ENCODE measurements at regions not wholly inside any gene's neighbourhood (a gene's known extent, or its start where the extent isn't known, plus 50 kb on each side); places are given as distances from the start of the nearest gene placed in this dataset.
"Not testable (repeated sequence)": the region's sequence is repeated elsewhere in the genome, so short reads cannot be mapped to it uniquely, and the experiment has no call there.

DNA sequence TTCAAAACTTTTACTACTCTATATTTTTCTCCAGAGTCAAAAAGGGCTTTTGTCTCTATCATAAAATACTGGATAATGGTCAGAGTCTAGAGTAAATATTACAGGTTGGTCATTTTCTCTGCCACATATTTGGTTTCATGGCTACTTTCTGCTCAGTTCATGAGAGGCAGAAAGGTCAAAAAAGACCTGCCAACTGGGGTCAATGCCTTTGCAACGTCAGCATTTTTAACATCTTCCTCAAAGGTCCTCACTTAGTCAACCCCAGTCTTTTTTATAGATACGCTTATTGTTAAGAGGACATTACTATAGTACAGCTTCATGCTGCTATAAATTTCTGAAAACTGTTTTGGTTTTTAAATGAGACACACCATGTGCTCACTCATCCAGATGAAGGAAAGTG is 312.1 kb upstream of the ARHGEF26 start:
- no peak for DNase-seq (ENCODE audit: low read depth, low spot score)

DNA sequence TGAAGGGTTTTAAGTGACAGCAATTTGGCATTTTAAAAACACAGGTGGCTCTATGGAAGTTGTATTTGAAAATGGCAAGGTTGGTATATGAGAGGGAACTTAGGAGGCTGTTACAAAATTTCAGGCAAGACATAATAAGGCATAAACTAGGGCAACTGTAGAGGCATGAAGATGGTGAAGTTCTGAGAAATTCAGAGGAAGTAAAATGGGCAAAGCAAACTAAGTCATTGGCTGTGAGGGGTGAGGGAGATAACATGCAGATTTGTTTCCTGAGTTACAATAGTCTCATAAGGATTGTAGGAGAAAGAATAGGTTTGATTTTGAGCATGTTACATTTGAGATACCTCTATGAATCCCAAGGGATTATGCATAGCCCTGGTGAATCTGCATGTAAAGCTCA is 302.9 kb upstream of the ARHGEF26 start:
- DNase-seq (ENCODE audit: low read depth, low spot score): no peak

DNA sequence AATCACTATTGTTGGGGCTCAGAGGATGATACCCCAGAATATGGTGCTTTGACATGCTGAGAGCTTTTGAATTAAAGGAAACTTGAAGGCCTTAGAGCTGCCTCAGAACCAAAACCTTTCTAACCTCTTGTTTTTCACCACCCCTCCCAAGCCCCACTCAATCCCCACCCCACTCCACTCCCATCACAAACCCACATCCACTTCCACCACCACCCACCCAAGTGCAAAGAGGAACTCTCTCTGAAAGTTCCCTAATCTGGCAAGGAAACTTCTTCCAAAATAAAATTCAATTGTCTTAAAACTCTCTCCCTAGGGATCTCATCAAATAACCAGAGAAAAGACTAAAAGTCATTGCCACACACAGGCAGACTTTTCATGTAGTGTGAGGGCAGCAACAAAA is 301.2 kb upstream of the ARHGEF26 start:
- DNase-seq (ENCODE audit: low read depth, low spot score): no peak

DNA sequence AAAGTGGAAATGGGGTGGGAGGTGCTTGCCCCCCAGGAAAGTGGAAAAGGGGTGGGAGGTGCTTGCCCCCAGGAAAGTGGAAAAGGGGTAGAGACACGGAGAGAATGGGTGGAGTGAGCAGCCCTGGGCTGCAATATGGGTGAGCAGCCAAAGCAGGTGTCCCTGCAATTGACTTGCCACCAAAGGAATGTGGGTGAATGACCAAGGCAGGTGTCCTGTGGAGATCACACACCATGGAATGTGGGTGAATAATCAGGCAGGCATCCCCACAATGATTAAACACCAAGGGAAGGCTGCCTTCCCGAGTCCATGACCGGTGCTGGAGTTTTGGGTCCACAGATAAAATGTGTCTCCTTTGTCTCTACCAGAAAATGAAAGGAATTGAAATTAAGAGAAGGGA is 292.8 kb upstream of the ARHGEF26 start:
- not testable (repeated sequence) for DNase-seq (ENCODE audit: low read depth, low spot score)

DNA sequence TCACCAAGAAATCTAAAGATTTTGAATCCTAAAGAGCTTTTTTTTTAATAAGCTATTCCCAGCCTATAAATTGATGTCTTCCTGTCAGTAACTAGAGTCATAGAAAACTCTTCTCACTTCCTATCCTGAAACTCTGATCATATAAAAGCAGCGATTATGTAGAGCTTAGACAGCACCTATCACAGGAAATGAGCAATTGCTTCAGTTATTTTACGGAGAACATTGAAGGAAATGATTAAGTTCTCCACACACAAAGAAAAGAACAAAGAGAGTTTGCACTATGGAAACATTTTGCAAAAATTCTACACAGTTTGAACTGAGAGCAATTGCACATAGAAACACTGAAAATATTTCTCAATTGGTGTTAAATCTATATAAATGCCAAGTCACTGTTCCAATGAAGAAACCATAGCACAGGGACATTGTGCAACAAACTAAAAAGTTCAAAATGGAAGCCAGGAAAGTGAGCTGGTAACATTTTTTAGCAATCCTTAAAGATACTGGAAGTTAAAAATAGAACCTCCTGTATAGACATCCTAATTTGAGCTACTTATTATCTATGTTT is 291.5 kb upstream of the ARHGEF26 start:
- peak; percentile 76 for DNase-seq (ENCODE audit: low read depth, low spot score)

DNA sequence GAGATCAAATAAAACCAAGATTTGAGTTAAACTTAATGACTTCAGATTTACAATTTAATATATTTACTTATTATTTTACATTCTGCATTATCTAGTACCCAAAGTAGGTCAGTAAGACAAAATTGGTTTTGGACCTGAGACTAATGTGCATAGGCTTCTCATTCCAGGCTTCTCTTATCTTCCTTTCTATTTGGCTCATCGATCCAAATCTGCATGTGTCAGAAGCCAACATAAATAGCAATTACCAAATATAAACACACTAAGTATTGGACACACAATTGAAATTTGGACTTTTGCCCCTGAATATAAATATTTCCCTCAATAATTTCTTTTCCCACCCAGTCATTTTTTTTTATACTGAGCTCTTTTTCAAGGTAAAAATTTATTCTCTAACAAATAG is 290.6 kb upstream of the ARHGEF26 start:
- DNase-seq (ENCODE audit: low read depth, low spot score): no peak

DNA sequence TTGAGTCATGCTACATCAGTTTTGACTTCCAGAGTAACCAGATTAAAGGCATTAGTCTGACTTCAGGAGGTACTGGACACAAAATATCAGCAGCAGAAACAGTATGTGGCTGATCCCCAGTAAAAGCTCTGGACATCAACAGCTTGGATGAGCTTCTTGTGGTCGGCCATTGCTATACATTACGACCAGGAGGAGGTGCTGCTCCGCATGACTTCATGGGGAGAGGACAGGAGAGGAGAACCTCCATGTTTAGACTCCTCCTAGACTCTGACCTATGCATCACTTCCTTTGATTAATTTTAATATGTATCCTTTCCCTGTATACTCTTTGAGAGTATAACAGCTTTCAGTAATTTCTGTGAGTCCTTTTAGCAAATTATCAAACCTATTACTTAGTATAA is 285.6 kb upstream of the ARHGEF26 start:
- no peak for DNase-seq (ENCODE audit: low read depth, low spot score)

DNA sequence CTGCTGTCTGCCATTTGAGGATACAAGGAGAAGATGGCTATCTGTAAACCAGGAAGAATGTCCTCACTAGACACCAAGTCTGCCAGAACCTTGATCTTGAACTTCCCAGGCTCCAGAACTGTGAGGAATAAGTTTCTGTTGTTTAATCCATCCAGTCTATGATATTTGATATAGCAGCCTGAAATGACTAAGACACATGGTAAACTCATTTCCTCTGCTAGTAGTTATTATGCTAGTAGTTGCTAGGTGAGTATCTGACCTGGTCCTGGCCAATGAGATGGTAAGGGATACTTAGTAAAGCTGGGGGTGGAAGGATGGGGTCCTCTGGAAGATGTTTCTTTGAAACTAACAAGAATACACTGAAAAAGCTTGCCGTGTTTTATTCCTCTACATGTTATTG is 280.7 kb upstream of the ARHGEF26 start:
- DNase-seq (ENCODE audit: low read depth, low spot score): no peak

DNA sequence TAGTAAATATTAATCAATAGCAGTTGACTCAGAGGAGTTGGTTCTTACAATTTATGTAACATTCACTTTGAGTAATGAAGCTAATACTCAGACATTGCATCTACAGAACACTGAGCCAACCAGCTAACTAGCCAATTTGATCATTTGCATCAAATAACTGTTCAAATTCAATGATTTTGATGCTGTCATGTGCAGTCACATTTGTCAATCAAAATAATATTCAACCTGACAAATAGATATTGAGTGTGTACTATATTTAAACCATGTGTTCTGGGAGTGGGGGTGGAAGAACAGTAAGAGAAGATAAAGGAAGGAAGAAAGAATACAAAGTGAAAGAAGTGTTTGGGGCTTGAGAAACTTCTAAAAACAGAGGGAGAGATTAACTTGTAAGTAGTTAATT is 277.2 kb upstream of the ARHGEF26 start:
- no peak for DNase-seq (ENCODE audit: low read depth, low spot score)

DNA sequence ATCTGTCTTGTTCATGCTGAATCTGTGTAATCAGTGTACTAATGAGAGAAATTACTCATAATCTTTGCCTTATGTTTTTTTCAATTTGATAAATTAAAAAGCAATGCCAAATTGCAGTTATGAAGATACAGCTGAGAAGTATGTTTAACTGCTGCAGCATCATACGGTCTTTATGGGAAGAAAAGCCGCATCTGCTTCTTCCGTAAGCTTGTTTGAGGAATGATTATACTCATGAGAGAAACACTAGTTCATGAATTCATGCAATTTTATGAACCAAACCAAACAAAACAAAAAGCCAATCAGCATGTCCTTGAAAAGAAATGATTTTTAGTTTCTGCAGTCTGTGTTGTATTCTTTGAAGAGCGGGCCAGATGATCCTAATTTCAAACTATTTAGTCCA is 275.9 kb upstream of the ARHGEF26 start:
- no peak for DNase-seq (ENCODE audit: low read depth, low spot score)

DNA sequence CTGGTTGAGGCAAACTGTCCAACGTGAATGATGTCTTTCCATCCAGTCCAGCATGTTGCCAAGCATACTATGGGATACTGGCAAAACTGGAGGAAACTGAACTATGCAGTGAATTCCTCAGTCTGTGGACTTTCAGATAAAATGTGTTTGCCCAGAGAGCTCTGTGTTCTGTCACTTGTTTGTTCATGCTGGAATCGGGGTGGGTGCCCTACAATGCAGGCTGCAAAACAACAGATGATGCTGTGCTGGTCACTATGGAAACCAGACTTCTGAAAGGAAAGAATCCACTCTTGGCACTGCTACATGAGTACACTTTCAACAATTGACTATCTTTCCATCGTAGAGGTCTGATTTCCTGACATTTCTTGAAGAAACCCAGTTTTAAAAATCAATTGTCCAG is 272.5 kb upstream of the ARHGEF26 start:
- no peak for DNase-seq (ENCODE audit: low read depth, low spot score)

DNA sequence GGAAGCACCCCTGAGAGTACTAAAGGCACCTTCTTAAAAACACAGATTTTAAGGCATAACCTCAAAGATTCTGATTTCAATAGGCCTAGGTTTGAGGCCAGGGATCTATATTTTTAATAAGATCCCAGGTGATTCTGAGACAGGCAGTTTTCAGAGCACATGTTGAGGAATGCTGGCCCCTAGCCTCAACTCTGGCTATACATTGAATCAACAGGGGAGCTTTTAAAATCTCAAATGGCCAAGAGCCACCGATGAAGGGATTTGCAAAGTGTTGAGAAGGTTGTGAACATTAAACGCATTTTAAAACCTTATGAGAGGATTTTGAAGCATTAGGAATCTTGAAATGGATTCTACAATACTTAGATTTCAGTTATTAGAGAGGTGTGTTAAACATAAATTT is 268.8 kb upstream of the ARHGEF26 start:
- no peak for DNase-seq (ENCODE audit: low read depth, low spot score)

DNA sequence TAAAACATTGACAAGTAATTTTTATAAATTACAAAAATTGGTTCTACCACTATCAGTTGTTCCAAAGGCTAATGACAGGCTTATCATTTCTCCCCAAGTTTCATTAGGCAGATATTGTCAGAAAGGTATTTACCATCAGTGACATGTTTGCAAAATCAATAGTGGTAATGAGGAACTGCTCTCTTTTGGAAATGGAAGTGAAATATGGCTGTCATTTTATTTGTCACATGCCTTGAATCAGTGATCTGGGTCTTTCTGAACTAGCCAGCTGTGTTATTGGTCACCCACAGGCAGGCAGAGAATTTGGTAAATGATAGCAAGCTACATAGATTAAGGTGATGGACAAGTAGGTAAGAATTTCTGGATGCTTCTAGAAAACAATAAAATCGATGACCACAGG is 268.0 kb upstream of the ARHGEF26 start:
- DNase-seq (ENCODE audit: low read depth, low spot score): no peak

DNA sequence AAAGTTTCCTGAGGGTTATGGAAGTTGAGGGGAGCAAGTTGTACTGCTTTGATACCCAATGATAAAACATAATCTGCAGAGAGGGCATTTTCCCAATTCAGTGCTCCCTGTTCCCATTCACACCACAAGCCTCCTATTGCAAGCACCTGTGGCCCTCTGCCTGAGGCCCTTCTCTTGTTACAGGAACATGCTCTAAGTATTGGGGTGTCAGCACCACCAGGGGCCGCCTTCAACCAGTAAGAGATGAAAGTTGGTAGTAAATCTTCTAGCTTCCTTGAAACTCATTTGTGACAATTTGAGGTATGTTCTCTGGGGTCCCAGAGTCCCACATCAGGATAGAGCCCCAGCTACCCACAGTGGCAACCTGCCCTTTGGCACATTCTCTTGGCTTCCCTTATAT is 265.4 kb upstream of the ARHGEF26 start:
- DNase-seq (ENCODE audit: low read depth, low spot score): no peak

DNA sequence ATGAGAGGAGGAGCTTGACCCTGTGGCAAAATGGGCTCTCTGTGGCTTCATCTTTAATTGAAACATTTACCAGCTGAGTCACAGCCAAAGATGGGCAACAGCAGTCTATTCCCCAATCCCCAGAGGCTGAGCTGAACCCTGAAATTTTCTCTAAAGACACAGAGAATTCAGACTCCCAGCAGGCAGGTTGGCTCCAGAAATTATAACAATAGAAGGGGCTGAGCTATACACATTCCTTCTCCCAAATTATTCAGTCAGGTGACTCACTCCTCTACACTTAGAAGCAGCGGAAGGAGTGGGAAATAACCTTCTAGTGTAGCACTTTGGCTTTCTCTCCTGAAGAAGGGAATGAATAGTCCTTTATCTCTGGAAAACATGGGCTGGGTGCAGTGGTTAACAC is 264.3 kb upstream of the ARHGEF26 start:
- no peak for DNase-seq (ENCODE audit: low read depth, low spot score)

DNA sequence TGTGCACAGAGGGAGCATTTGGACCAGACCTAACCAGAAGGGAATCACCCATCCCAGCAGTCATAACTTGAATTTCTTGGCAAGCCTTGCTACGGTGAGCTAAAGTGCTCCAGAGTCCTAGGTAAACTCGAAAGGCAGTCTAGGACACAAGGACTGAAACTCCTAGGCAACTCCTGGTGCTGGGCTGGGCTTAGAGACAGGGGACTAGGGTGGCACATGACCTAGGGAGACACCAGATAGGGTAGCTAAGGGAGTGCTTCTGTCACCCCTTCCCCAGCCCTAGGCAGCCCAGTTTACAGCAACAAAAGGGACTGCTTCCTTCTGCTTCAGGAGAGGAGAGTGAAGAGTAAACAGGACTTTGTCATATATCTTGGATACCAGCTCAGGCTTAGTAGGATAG is 256.4 kb upstream of the ARHGEF26 start:
- no peak for DNase-seq (ENCODE audit: low read depth, low spot score)

DNA sequence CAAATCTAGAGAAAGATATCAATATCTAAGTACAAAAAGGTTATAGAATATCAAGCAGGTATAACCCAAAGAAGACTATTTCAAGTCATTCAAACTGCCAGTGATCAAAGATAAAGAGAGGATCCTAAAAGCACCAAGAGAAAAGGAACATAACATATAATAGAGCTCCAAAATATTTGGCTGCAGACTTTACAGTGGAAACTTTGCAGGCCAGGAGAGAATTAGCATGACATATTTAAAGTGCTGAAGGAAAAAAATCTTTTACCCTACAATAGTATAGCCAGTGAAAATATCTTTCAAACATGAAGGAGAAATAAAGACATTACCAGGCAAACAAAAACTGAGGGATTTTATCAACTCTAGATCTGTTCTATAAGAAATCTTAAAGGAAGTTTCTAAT is 254.3 kb upstream of the ARHGEF26 start:
- no peak for DNase-seq (ENCODE audit: low read depth, low spot score)

DNA sequence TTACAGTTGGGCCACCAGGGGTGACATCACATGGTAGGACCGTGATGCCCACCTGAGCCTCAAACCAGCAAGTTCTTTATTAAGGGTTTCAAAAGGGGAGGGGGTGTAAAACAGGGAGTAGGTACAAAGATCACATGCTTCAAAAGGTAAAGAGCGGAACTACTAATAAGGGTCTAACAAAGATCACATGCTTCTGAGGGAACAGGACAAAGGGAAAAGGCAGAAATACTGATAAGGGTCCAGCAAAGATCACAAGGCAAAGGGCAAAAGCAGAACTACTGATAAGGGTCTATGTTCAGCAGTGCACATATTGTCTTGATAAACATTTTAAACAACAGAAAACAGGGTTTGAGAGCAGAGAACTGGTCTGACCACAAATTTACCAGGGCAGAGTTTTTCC is 246.8 kb upstream of the ARHGEF26 start:
- not testable (repeated sequence) for DNase-seq (ENCODE audit: low read depth, low spot score)

DNA sequence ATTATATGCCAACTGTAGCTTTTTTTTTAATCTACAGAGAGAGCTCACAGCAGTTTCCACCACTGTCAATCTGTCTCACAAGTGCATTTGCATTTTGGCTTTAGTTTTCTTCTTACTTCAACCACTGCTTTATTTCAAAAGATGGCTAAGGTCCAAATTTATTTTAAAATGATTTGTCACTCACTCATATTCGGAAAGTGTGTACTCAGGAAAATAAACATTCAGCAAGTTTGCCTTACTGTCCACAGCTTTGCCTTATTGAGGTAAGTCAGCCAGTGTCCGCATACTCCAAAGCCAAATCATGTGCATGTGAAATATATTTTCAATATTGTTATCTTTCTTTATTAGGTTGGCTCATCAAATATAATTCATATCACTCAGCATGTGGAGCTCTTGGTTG is 240.7 kb upstream of the ARHGEF26 start:
- no peak for DNase-seq (ENCODE audit: low read depth, low spot score)

DNA sequence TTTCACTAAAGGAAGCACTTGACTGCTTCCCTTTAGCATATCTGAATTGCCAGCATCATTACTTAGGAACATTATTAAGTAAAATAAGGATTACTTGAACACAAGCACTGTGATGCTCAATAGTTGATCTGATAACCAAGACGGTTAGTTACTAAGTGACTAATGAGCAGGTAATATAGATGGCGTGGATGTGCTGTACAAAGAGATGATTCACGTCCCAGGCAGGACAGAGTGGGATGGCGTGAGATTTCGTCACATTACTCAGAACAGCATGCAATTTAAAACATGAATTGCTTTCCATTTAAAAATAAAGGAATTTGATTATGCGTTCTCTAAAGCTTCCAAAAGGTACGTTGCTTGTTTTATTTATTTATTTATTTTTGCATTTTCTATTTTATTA is 240.0 kb upstream of the ARHGEF26 start:
- no peak for DNase-seq (ENCODE audit: low read depth, low spot score)

DNA sequence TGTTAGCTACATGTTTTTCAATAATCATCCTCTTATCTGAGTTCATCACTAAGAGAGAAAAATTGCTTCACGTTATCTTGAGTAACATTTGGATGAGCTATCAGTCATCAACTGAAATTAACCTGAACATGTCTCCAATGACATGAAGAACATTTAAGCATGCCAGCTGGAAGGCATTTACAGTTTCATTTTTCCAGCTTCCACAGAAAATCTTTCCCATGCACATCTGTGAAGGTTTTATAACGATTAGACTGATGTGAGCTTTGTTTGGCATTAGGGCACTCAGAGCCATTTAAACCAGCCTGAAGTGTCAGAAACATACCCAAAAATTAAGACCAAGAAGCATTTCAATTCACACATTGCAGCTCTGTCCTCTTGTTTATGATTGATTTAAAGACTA is 235.8 kb upstream of the ARHGEF26 start:
- no peak for DNase-seq (ENCODE audit: low read depth, low spot score)

DNA sequence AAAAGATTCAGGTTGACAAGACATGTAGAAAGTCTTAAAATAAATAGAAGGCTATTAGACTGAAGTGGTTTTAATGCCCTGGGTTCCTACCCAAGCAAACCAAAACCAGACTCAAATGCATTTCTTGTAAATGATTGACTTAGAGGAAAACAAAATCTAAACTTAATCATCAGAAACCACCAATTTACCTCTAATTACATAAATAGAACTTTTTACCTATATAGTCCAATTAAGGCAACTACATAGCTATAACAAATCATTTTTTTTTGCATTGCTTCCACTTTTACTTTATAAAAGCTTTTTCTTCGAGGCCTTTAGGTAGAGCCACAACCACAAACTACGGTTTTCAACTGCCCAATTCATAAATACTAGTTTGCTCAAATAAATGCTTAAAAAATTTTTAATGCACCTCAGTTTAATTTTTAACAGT is 231.3 kb upstream of the ARHGEF26 start:
- DNase-seq (ENCODE audit: low read depth, low spot score): no peak

DNA sequence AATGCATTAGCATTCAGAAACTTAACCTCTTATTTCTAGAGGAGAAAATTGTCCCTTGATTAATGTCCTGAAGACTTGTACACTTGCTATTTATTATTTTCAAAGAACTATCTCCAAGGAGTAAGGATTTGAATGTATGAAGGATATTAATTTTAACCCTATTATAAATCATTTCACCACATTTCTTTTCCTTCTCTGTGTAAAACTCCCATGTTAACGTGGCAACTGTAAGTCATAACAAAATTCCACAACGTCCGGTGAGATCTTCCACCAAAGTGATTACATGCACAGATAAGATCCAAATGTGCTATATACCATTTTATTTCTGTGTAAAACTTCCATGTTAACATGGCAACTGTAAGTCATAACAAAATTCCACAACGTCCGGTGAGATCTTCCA is 229.1 kb upstream of the ARHGEF26 start:
- DNase-seq (ENCODE audit: low read depth, low spot score): no peak

DNA sequence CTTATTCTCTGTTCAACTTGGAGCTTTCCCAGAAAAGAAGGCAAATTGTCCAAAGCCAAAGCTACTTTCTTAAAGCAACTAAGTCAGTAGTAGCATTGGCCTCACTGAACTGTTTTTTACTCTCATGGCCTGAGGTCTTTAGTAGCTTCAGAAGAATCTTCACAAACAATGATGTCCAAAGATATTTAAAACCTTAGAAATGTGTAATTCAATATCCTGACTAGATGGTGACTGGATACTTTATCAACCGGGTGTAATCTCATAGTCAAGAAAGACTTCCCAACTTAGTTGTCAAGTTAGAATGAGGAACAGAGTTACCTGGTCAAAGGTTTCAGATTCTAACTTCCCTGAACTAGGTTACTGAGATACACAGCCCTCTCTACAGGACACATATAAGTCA is 226.3 kb upstream of the ARHGEF26 start:
- no peak for DNase-seq (ENCODE audit: low read depth, low spot score)

Data from pulmonary artery endothelial cell (primary cell).